NCI-H2171 (cell line): ENCODE measurements at regions not wholly inside any gene's neighbourhood (a gene's known extent, or its start where the extent isn't known, plus 50 kb on each side); places are given as distances from the start of the nearest gene placed in this dataset.
"Not testable (repeated sequence)": the region's sequence is repeated elsewhere in the genome, so short reads cannot be mapped to it uniquely, and the experiment has no call there.

Source experiments
- DNase-seq: peaks from one replicate; lab custom pipeline; 2025; lab: John Stamatoyannopoulos, UW

- DNase-seq, result no peak
Measured at GRCh38 chr2:11877764-11878163, 131.3 kb downstream of the LPIN1 start.

- DNase-seq, result not testable (repeated sequence)
Measured at GRCh38 chr2:11885253-11885652, 138.8 kb downstream of the LPIN1 start.

GRCh38 chr2:11886899-11887298 lies 140.5 kb downstream of the LPIN1 start:
- peak; percentile 24 for DNase-seq

GRCh38 chr2:11889101-11889850 lies 142.8 kb downstream of the LPIN1 start:
- no peak for DNase-seq

- no peak for DNase-seq
Measured at GRCh38 chr2:11889854-11890253, 143.4 kb downstream of the LPIN1 start.

GRCh38 chr2:11891028-11891427 lies 144.6 kb downstream of the LPIN1 start:
- DNase-seq, result no peak

- DNase-seq, result no peak
Measured at GRCh38 chr2:11891671-11892440, 145.4 kb downstream of the LPIN1 start.

GRCh38 chr2:11896386-11896785 lies 150.0 kb downstream of the LPIN1 start:
- no peak for DNase-seq

- DNase-seq, result no peak
Measured at GRCh38 chr2:11898576-11898975, 152.1 kb downstream of the LPIN1 start.

GRCh38 chr2:11899264-11899818 lies 152.9 kb downstream of the LPIN1 start:
- no peak for DNase-seq

- DNase-seq, result not testable (repeated sequence)
Measured at GRCh38 chr2:11900891-11901290, 154.5 kb downstream of the LPIN1 start.

- DNase-seq, result no peak
Measured at GRCh38 chr2:11901351-11902069, 155.1 kb downstream of the LPIN1 start.

GRCh38 chr2:11903085-11903606 lies 156.7 kb downstream of the LPIN1 start:
- DNase-seq, result no peak

GRCh38 chr2:11904029-11904428 lies 157.6 kb downstream of the LPIN1 start:
- no peak for DNase-seq

- no peak for DNase-seq
Measured at GRCh38 chr2:11904941-11905340, 158.5 kb downstream of the LPIN1 start.

- DNase-seq, result no peak
Measured at GRCh38 chr2:11907190-11907589, 160.8 kb downstream of the LPIN1 start.

- DNase-seq, result no peak
Measured at GRCh38 chr2:11910971-11911370, 164.5 kb downstream of the LPIN1 start.

- no peak for DNase-seq
Measured at GRCh38 chr2:11912980-11913379, 166.5 kb downstream of the LPIN1 start.

GRCh38 chr2:11914455-11914854 lies 168.0 kb downstream of the LPIN1 start:
- DNase-seq, result no peak

- no peak for DNase-seq
Measured at GRCh38 chr2:11915650-11916049, 169.2 kb downstream of the LPIN1 start.

- no peak for DNase-seq
Measured at GRCh38 chr2:11919953-11920352, 173.5 kb downstream of the LPIN1 start.

- no peak for DNase-seq
Measured at GRCh38 chr2:11920993-11921583, 174.7 kb downstream of the LPIN1 start.
